Ovary (tissue), 7 donors: ENCODE measurements at regions not wholly inside any gene's neighbourhood (a gene's known extent, or its start where the extent isn't known, plus 50 kb on each side); places are given as distances from the start of the nearest gene placed in this dataset.
"Not testable (repeated sequence)": the region's sequence is repeated elsewhere in the genome, so short reads cannot be mapped to it uniquely, and the experiment has no call there.

ENCODE experiments used
- DNase-seq, 5 donors: peaks; one replicate each; pipeline ENCODE4 v3.0.0-alpha.2; 2019 to 2020
- H3K27ac ChIP-seq, 2 donors: fragments of 200-600 bp; one replicate each; pipeline versions ENCODE4 v1.5.1 to v1.8.0; 2019 to 2022
- H3K27me3 ChIP-seq: fragments of 200-600 bp; one replicate; pipeline ENCODE4 v1.8.0; 2022
- H3K36me3 ChIP-seq: fragments of 200-600 bp; sonication (generic); one replicate; pipeline ENCODE4 v1.5.1; 2019
- H3K4me1 ChIP-seq: one replicate; pipeline ENCODE4 v1.8.1; 2013; ENCODE audit warnings: mild to moderate bottlenecking, moderate library complexity; ENCODE audit not compliant: insufficient read depth
- H3K4me3 ChIP-seq: fragments of 200-600 bp; sonication (generic); one replicate; pipeline ENCODE4 v1.5.1; 2017
- H3K9me3 ChIP-seq, 2 donors: fragments of 200-600 bp in 1 of 2; sonication (generic) in 1 of 2; one replicate each; pipeline versions ENCODE4 v1.5.1 to v1.8.1; 2013 to 2019; ENCODE audit warnings: mild to moderate bottlenecking in 1 of 2, moderate library complexity in 1 of 2
- CTCF ChIP-seq, 3 donors: fragments of 450-650 bp in 2 of 3; fragments of 200-600 bp in 1 of 3; IDR thresholded peaks; one replicate each; pipeline versions ENCODE4 v1.5.1 to v1.8.0; 2016 to 2022; ENCODE audit warnings: antibody characterized with exemption in 3 of 3, mild to moderate bottlenecking in 1 of 3
- EP300 ChIP-seq: sonication (generic); formaldehyde crosslinking; IDR thresholded peaks from one replicate; pipeline ENCODE4 v1.6.1; 2017; ENCODE audit warnings: antibody characterized with exemption
- POLR2A ChIP-seq: fragments of 450-650 bp; IDR thresholded peaks from one replicate; pipeline ENCODE4 v1.6.1; 2017; ENCODE audit warnings: antibody characterized with exemption, mild to moderate bottlenecking, moderate library complexity
- WGBS, 3 donors: extraction: QIAGEN DNeasy Blood & Tissue Kit in 1 of 3; methylation state at CpG; one replicate each; pipeline versions ENCODE4 v1.1.5 to v1.1.7; 2013 to 2017; 5-methylcytosine and 5-hydroxymethylcytosine counted together
- intact Hi-C, 4 donors: fragments of 100-400 bp; cut with DNase I; formaldehyde crosslinking; loops; one replicate each; pipeline versions ENCODE4 v1.11.0 to v1.15.1; 2022 to 2023
- donor health status: DM: no; HTN: no; CAD: no; lungs with moderate emphysema.
- donor health status: DM: no; HTN: no; CAD: no.
- donor health status: Bipolar disorder and iron deficiency.
- donor health status: DM: no; HTN: no; CAD: no.
- donor health status: DM: yes; HTN: yes; CAD: no.

DNA sequence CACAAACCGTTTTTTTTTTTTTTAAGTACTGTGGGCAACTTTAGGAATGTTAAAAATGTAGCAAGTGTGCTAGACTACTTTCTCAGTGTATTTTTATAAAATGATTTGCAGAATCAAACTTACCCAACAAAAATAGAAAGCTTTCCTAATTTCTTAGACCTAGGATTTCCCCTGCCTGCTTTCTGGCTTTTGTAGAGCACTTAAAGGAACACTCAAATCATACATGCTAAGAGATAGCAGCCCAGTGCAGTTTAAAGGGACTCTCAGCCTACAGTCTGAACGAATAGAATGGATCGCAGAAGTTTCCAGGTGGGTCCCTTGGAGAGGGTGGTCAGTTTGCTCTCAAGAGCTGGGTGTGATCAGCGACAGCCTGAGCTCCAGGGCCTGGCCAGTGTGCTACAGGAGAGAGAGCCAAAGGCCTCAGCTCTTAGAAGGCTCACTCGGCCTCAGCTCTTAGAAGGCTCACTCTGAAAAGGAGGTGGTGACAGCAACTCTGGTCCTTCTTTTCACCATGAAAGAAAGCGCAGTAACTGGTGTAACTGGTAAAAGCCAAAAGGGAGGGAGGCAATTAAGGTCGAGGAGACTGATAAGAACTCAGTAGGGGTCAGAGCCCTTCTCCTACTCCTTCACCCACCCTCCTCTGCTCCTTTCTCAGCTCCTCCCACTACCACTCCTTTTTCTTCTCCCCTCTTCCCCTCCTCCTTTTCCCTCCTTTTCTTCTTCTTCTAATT is 142.4 kb downstream of the ZFP64 start:
- H3K4me1 ChIP-seq: no peaks in the 10 kb centered on the region
- 28 to 35% (median 31%) methylated on average over 7 of the region's 7 CpGs for WGBS, 3 donors
- no peak overlapping the region for H3K27ac ChIP-seq
- TF ChIP-seq CTCF (IDR thresholded peaks at IDR 0.05) (no peak), EP300 (no peak), POLR2A (no peak)
- H3K9me3 ChIP-seq: no peaks in the 10 kb centered on the region
- H3K4me3 ChIP-seq: no peak overlapping the region
- H3K27me3 ChIP-seq: no peaks in the 10 kb centered on the region
- DNase-seq: no peak
- H3K36me3 ChIP-seq: no peaks in the 10 kb centered on the region
- intact Hi-C loops: loop anchor here in 1 of 4 donors (1.0 kb wide), 1 partner anchor 28 kb away; no protein-coding TSS in a partner anchor

DNA sequence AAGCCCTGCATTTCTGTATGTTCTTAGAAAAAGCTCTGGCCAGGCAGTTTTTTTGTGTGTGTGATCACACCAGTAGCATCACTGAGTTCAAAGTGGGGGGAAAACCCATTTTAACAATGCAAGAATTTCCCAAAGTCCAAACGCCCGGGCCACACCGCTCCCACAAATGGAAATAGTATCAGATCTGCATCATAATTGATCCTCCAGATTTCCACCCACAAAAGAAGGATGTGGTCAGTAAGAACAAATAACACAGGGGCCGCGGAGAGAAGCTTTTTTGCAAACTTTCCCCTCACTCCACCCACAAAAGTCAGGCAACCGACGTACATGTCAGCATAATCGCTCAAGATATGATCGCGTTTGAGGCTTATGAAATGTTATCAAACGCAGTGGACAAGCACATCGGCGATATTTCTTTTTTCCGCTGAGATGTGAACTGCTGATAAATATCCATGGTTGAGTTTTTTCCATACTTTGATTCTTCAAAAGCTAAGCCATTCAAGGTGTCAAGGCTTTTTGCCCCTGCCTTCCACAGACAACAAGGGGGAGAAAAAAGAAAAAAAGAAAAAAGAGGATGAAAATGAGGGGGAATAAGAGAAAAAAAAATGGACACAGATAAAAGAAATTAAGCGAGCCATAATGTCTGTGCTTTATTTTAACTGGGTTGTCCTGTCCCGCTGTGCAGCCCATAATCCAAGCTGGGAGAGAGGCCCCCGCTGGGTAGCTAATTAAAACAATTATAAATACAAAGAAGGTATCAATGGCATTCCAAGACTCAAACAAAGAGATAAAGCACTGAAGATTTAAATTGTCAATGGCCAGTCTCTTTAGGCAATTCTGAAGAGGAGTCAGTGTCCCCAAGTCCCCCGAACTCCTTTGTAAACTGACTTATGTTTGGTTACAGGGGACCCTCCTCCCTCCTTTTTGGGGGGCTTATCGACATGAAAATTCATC is 143.5 kb downstream of the ZFP64 start:
- TF ChIP-seq POLR2A (no peak), EP300 (no peak), CTCF (IDR thresholded peaks at IDR 0.05) (no peak)
- no peak for DNase-seq
- Histone ChIP-seq H3K27ac (no peak overlapping the region), H3K4me1 (no peaks in the 10 kb centered on the region), H3K4me3 (no peak overlapping the region), H3K9me3 (no peaks in the 10 kb centered on the region), H3K36me3 (no peaks in the 10 kb centered on the region), H3K27me3 (no peaks in the 10 kb centered on the region)
- intact Hi-C loops: no loop called here
- WGBS, 3 donors: 75 to 76% (median 75%) methylated on average over 19 of the region's 19 CpGs

DNA sequence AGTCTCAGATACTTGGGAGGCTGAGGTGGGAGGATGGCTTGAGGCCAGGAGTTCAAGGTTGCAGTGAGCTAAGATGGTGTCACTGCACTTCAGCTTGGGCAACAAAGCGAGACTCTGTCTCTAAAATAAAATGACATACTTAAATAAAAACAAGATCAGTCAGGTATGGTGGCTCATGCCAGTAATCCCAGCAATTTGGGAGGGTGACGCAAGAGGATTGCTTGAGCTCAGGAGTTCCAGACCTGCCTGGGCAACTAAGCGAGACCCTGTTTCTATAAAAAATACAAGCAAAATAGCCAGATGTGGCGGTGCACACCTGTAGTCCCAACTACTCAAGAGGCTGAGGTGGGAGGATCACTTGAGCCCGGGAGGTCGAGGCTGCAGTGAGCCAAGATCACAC is 149.6 kb downstream of the ZFP64 start:
- WGBS, 3 donors: 89 to 96% (median 89%) methylated on average over 6 of the region's 6 CpGs
- H3K9me3 ChIP-seq: no peaks in the 10 kb centered on the region
- H3K36me3 ChIP-seq: no peaks in the 10 kb centered on the region
- TF ChIP-seq CTCF (IDR thresholded peaks at IDR 0.05): no peak
- no peak for TF ChIP-seq POLR2A
- no peak for TF ChIP-seq EP300
- no peak overlapping the region for H3K27ac ChIP-seq
- H3K4me1 ChIP-seq: no peaks in the 10 kb centered on the region
- H3K27me3 ChIP-seq: no peaks in the 10 kb centered on the region
- intact Hi-C loops: no loop called here
- H3K4me3 ChIP-seq: no peak overlapping the region
- no peak for DNase-seq

GRCh38 chr20:52039790-52040189 is 151.8 kb downstream of the ZFP64 start:
- no peaks in the 10 kb centered on the region for H3K36me3 ChIP-seq
- no peak overlapping the region for H3K27ac ChIP-seq
- intact Hi-C loops: no loop called here
- no peaks in the 10 kb centered on the region for H3K9me3 ChIP-seq
- H3K4me3 ChIP-seq: no peak overlapping the region
- H3K27me3 ChIP-seq: no peaks in the 10 kb centered on the region
- H3K4me1 ChIP-seq: no peaks in the 10 kb centered on the region
- 75 to 87% (median 85%) methylated on average over 7 of the region's 7 CpGs for WGBS, 3 donors
- TF ChIP-seq CTCF (IDR thresholded peaks at IDR 0.05) (no peak), EP300 (no peak), POLR2A (no peak)
- no peak for DNase-seq

- H3K4me3 ChIP-seq, DNase-seq, H3K4me1 ChIP-seq, H3K36me3 ChIP-seq, intact Hi-C loops, H3K27ac ChIP-seq, H3K27me3 ChIP-seq, H3K9me3 ChIP-seq: not testable (repeated sequence)
- WGBS, 3 donors: 90 to 96% (median 95%) methylated on average over 9 of the region's 9 CpGs
Observed at GRCh38 chr20:52038632-52039031, 152.9 kb downstream of the ZFP64 start.
